ENCODE measurements at regions not wholly inside any gene's neighbourhood (a gene's known extent, or its start where the extent isn't known, plus 50 kb on each side); places are given as distances from the start of the nearest gene placed in this dataset.

DNA sequence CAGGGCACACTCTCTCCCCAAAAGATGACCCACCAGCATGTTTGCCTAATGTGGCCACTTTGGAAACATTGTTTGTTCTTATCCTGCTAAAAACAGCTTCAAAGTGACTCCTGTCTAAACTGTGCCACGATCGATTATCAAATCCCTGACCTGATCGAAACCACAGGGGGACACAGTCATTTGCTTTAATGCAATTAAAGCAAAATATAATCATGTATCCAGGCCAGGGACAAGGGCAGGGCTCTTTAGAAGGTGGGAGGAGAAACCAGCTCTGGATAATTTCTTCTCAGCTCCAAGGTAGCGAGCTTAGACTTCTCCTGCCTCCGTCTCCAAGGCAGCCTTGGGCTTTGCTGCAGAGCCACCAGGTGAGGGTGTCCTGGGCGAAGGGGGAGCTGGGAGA, 95.0 kb upstream of the HAND1 start:
- TF ChIP-seq, protein P1, sequence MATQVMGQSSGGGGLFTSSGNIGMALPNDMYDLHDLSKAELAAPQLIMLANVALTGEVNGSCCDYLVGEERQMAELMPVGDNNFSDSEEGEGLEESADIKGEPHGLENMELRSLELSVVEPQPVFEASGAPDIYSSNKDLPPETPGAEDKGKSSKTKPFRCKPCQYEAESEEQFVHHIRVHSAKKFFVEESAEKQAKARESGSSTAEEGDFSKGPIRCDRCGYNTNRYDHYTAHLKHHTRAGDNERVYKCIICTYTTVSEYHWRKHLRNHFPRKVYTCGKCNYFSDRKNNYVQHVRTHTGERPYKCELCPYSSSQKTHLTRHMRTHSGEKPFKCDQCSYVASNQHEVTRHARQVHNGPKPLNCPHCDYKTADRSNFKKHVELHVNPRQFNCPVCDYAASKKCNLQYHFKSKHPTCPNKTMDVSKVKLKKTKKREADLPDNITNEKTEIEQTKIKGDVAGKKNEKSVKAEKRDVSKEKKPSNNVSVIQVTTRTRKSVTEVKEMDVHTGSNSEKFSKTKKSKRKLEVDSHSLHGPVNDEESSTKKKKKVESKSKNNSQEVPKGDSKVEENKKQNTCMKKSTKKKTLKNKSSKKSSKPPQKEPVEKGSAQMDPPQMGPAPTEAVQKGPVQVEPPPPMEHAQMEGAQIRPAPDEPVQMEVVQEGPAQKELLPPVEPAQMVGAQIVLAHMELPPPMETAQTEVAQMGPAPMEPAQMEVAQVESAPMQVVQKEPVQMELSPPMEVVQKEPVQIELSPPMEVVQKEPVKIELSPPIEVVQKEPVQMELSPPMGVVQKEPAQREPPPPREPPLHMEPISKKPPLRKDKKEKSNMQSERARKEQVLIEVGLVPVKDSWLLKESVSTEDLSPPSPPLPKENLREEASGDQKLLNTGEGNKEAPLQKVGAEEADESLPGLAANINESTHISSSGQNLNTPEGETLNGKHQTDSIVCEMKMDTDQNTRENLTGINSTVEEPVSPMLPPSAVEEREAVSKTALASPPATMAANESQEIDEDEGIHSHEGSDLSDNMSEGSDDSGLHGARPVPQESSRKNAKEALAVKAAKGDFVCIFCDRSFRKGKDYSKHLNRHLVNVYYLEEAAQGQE (IDR thresholded peaks at IDR 0.05; ENCODE audit: borderline replicate concordance) = no peak
- TF ChIP-seq, protein P2, sequence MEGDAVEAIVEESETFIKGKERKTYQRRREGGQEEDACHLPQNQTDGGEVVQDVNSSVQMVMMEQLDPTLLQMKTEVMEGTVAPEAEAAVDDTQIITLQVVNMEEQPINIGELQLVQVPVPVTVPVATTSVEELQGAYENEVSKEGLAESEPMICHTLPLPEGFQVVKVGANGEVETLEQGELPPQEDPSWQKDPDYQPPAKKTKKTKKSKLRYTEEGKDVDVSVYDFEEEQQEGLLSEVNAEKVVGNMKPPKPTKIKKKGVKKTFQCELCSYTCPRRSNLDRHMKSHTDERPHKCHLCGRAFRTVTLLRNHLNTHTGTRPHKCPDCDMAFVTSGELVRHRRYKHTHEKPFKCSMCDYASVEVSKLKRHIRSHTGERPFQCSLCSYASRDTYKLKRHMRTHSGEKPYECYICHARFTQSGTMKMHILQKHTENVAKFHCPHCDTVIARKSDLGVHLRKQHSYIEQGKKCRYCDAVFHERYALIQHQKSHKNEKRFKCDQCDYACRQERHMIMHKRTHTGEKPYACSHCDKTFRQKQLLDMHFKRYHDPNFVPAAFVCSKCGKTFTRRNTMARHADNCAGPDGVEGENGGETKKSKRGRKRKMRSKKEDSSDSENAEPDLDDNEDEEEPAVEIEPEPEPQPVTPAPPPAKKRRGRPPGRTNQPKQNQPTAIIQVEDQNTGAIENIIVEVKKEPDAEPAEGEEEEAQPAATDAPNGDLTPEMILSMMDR (IDR thresholded peaks at IDR 0.05; ENCODE audit: poor library complexity, severe bottlenecking) = no peak
- TF ChIP-seq SMC3 (conservative IDR thresholded peaks at IDR 0.05; ENCODE audit: poor library complexity) (no peak), TAF1 (IDR thresholded peaks at IDR 0.05; ENCODE audit: low read depth) (no peak), RAD21 (conservative IDR thresholded peaks at IDR 0.05) (no peak), EZH2 (IDR thresholded peaks at IDR 0.05; ENCODE audit: borderline replicate concordance, insufficient read depth, low read length, poor library complexity, severe bottlenecking) (no peak)
